Renal cortex interstitium (tissue), 11 donors: ENCODE measurements at regions not wholly inside any gene's neighbourhood (a gene's known extent, or its start where the extent isn't known, plus 50 kb on each side); places are given as distances from the start of the nearest gene placed in this dataset.

Source experiments
- DNase-seq, 11 donors: peaks; one replicate each; pipeline ENCODE4 v3.0.0-alpha.2; 2013; ENCODE audit warnings: low read depth in 9 of 11, low spot score in 4 of 11; ENCODE audit errors: extremely low read depth in 1 of 11

- DNase-seq, result no peak
Observed at GRCh38 chr2:67642961-67643360, 245.8 kb downstream of the ETAA1 start.

DNA sequence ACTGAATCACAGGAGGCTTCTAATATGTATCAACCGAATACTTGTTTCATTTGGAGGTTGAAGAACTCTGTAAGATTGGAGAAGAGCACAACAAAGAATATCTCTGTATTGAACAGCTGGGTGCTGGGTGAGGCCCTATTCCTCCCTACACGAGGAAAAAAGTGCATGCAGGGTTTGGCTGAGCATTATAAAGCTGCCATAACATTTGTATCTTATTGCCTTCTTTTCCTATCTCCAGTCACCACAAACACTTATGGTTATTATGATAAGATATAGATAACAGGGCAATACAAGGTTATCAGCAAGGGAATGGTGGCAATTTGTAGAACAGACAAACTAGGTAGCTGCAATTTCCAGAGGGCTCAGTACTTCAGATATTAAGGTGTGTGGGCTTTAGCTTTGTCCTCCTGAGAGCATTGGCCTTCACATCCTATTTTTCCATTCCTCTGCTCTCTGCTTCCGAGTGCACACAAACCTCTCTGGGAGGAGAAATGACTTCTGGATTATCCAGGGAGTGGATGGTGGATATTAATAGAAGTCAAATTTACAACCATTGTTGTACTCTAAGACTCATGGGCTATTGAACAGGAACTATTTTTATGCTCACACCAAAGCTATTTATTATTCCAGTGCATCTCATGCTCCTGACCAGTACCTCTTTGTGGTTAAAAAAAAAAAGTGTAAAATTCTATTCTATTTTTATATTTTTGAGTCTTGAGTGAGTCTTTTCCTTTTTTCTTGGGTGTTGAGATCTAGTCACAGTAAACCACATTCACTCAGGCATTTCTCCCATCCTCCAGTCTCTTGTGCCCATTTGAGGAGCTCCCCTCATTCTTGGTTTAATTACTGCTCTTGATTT is 248.4 kb downstream of the ETAA1 start:
- no peak for DNase-seq

DNA sequence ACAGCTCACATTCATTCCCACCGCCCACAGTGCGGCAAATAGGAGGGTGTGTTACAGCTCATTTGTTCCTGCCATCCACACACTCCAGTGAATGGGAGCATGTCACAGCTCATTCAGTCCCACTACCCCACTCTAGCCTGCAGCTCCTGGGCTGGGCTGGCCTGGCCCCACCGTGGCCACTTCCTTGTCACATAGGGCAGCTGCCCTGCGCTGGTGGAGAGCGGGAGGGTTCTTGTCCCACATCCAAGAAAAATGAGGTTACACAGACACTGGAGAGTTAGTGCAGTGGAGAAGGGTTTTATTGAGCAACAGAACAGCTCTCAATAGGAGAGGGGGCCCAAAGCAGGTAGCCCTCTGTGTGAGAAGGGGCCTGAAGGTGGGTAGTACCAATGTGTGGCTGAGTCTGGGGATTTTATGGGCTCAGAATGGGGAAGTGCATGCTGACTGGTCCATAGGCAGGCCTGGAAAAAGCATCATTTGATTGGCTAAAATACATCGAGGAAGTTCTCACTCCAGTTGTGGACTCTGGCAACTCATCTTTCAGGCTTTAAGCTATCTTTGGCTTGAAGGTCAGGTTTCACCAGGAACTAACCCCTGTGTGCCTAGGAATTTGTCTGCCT is 249.7 kb downstream of the ETAA1 start:
- DNase-seq, result no peak

- peak in 1 of 11 donors; percentile 45 for DNase-seq
Observed at GRCh38 chr2:67649331-67650261, 252.5 kb downstream of the ETAA1 start.

DNA sequence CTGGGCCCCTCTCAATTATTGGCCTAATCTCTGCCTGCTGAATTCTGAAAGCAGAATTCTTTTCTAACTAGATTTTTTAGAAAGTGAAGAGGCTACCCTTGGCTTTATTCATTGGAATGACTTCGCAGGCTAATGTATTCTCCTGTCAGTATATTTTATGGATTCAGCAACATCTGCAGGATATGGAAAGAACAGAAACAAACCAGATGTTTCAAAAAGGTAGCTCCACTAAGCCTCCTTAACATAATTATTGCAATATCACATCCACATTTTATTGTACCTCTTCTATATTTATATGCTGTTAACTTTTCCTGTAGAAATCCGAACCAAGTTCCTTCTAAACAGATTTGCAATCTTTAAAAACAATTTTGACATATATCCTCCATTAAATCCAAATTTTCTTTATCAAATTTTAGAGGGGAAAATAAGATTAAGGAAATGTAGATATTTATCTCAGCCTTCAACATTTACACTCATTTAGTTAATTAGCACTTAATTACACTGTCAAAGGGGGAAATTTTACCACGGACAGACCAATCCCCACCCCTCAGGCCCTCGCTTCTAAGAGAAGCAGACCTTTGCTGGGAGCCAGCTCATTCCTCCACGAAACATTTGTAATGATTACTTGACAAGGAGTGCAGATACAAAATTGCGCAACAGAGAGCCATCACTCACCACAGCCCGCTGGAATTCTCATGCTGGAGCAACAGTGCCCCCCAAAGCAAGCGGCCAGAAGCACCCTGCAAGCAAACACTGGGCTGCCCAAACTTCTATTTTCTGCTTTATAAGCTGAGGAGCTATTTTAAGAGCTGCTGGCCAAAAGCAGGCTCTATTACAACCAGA is 253.4 kb downstream of the ETAA1 start:
- peak in 10 of 11 donors; percentile 69 to 88 (median 80) for DNase-seq

- no peak for DNase-seq
Observed at GRCh38 chr2:67651565-67651964, 254.4 kb downstream of the ETAA1 start.

DNA sequence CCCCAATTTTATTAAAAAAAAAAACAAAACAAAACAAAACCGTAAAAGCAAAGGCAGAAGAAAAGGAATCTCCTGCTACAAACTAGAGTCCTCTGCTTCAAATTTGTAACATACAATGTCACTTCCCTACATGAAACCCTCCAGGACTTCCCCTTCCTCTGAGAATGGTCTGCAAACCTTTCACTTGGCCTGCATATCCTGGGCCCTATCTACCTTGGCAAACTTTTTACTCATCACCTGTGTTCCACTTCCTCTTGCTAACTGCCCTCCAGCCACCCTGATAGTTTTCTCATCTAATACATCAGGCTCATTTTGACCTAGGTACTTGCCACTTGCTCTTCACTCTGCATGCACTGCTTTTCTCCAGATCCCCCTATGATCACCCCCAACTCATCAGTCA is 255.5 kb downstream of the ETAA1 start:
- no peak for DNase-seq

DNA sequence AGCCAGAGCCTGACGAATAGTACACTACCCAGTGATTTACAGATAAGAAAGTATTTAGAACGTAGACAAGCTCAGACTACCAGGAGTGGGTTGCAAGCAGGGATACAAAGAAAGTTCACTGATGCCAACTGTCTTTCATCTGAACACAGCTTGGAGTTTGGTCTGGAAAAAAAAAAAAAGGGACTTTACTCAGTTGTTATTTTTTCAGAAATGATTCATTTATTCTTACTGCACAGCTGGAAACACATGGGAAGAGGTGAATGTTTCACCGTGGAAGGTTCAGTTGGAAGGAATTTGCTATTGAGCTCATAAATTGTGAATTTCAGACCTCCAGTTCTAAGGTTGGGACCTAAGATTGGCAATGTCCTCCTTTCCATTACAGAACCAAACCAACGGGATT is 259.7 kb downstream of the ETAA1 start:
- no peak for DNase-seq

- DNase-seq, result no peak
Observed at GRCh38 chr2:67658820-67659219, 261.7 kb downstream of the ETAA1 start.

GRCh38 chr2:67660015-67660602 is 263.0 kb downstream of the ETAA1 start:
- DNase-seq, result no peak

DNA sequence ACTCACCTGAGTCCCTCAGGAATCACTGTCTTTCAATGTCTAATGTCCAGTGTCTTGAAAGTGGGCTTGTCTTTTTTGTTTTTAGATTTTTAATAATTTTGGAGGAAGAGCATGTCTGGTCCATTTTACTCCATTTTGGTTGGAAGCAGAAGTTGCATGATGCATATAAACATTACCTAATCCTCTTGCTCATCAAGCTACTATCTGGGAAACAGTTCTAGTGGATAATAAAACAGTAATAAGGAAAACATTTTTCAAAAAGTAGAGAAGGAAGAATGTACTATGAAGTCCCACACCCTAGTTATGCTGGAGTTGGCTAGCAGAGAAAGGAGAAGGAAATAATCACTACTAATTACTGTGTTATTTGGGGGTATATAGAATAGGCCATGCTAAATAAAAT is 263.7 kb downstream of the ETAA1 start:
- DNase-seq, result no peak

GRCh38 chr2:67662222-67662621 is 265.1 kb downstream of the ETAA1 start:
- no peak for DNase-seq

DNA sequence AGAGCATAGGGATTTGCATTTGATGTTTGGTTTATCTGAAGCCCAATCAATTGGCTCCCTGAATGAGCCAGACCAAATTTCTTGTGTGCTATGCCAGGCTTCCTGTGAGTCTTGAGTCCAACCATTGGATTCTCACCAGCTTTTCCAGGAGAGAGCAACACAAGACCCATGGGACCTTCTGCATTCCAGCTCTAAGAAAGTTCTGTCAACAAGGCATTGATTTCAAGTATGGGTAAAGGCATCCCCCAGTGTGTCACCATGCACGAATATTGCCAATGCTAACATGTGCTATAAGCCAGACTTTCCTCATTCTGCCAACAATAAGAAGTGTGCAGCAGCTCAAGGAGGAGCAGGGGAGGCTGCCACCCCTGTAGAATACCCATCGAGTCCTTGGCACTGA is 266.6 kb downstream of the ETAA1 start:
- DNase-seq, result no peak

DNA sequence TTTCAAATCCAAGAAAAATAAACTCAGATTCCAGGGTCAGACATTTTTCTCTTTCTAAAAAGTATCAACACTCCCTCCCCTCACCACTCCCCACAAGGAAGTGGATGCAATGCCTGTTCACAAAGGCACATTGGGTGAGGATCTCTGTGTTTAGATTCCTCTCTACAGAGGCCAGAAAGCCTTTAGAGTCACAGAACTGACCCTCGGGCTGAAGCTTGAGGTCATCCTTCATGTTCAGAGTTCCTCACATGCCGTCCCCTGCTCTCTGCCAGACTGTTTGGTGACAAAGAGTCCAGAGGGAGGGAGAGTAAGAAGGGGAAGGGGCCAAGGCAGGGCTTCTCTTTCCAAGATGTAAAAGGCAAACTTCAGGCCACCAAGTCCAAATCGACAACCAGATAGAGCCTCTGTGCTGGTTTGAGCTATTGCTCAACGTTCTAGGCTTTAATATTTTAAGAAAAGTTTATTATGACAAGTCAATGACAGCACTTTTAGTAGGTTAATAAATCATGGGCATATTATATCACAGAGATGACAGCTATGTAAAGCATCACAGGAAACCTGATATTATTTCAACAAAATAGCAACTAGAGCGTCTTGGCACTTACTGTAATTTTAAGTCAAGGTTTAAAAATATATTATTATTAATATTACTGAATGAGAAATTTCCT is 269.4 kb downstream of the ETAA1 start:
- DNase-seq, result peak in 2 of 11 donors; percentile 5 to 15

GRCh38 chr2:67667054-67667908 is 270.1 kb downstream of the ETAA1 start:
- DNase-seq, result no peak

- DNase-seq, result no peak
Observed at GRCh38 chr2:67668538-67668937, 271.4 kb downstream of the ETAA1 start.

DNA sequence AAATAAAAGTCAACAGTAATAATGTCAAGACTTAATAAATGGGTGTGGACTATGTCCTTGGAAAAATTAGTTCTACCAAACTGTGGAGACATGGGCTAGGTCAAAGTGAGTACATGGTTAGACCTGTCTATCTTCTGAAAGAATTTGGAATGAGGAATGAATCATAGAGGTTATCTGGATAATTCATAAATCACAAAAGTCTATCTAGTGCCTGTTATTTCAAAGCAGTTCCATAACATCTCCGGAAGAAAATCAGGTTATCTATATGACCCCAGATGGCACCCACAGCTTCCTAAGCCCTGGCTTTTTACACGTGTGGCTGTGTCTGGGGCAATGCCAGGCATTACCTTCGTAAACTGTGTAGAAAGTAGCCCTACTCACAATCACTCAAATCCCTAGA is 272.0 kb downstream of the ETAA1 start:
- peak in 1 of 11 donors; percentile 21 for DNase-seq
